Testis (tissue), 2 donors: ENCODE measurements at regions not wholly inside any gene's neighbourhood (a gene's known extent, or its start where the extent isn't known, plus 50 kb on each side); places are given as distances from the start of the nearest gene placed in this dataset.

Experiments used
- CTCF ChIP-seq, 3 experiments: fragments of 450-650 bp in 2 of 3; fragments of 200-600 bp in 1 of 3; sonication (generic) in 1 of 3; IDR thresholded peaks; one replicate each; pipeline ENCODE4 v1.5.1; 2016 to 2019; ENCODE audit warnings: antibody characterized with exemption in 3 of 3, mild to moderate bottlenecking in 2 of 3, moderate library complexity in 1 of 3
- POLR2A ChIP-seq: fragments of 450-650 bp; IDR thresholded peaks from one replicate; pipeline ENCODE4 v1.6.1; 2017; ENCODE audit warnings: antibody characterized with exemption, mild to moderate bottlenecking, moderate library complexity

DNA sequence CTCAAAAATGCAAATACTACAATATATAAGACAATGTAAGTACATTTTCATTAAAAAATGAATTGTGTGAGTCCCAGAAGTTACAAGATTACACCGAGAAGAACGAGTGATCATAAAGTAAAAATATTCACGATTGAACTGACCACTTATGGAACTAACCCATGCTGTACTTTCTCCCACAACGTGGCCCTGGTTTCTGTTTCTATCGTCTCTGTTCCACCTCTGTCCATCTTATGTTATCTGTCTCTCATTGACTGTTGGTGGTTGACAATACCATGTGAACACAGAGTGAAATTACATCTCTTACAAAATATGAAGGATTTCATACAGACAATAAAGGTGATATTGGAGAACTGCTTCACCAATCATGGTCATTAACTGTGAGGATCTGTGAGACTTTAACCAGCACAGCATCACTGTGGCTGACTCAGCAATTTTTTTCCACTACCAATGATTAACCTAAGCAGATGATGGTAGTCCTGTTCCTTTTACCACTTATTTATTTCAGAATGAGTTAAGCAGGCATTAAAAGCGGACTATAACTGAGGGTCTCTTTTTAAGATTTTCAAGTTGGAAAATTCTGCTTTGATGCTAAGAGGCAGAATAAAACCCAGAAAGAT is 165.1 kb downstream of the TGFB2 start:
- TF ChIP-seq CTCF (IDR thresholded peaks at IDR 0.05) = no peak
- no peak for TF ChIP-seq POLR2A
